HG02678 (cell line): ENCODE measurements at regions not wholly inside any gene's neighbourhood (a gene's known extent, or its start where the extent isn't known, plus 50 kb on each side); places are given as distances from the start of the nearest gene placed in this dataset.

Experiments
- ATAC-seq: cut with Tn5 transposase; IDR thresholded peaks from one replicate; pipeline ENCODE4 v1.9.1; 2021; ENCODE audit warnings: mild to moderate bottlenecking, moderate library complexity; ENCODE audit not compliant: unreplicated experiment

GRCh38 chr18:42683094-42683493, 432.4 kb downstream of the RIT2 start:
- no peak for ATAC-seq

DNA sequence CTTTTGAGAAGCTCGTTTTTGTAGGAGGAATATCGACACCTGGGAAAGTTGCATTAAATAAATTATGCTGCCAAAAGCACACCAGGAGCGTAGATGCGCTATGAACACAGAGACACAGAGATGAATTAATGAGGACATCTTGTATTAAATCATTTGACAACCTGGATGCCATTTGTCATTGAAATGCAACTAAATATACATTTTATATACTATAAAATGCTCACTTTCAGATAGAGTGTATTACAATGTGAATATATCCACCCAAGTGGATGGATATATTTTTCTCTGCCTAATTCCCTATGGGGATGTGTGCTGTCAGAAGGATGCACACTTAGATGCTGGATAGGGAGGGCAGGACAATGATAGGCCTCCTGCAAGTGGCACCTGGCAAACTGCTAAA, 426.2 kb downstream of the RIT2 start:
- ATAC-seq: no peak
